ENCODE measurements at regions not wholly inside any gene's neighbourhood (a gene's known extent, or its start where the extent isn't known, plus 50 kb on each side); places are given as distances from the start of the nearest gene placed in this dataset.

- in situ Hi-C loops (cut with MboI; ENCODE audit: low pct_unique_long_range_greater_than_20kb, low sequenced_read_pairs, unreplicated experiment) = no loop called here
- TF ChIP-seq CTCF (IDR thresholded peaks at IDR 0.05; ENCODE audit: extremely low read depth, insufficient read depth, missing control alignments) = no peak
- no peak for DNase-seq (ENCODE audit: low spot score)
Measured at GRCh38 chr6:99132026-99132635, 184.4 kb upstream of the FBXL4 start.

- in situ Hi-C loops (cut with MboI; ENCODE audit: low pct_unique_long_range_greater_than_20kb, low sequenced_read_pairs, unreplicated experiment) = no loop called here
- no peak for TF ChIP-seq CTCF (IDR thresholded peaks at IDR 0.05; ENCODE audit: extremely low read depth, insufficient read depth, missing control alignments)
- no peak for DNase-seq (ENCODE audit: low spot score)
Measured at GRCh38 chr6:99130897-99131873, 183.4 kb upstream of the FBXL4 start.

GRCh38 chr6:99129835-99130234, 182.1 kb upstream of the FBXL4 start:
- no peak for TF ChIP-seq CTCF (IDR thresholded peaks at IDR 0.05; ENCODE audit: extremely low read depth, insufficient read depth, missing control alignments)
- in situ Hi-C loops (cut with MboI; ENCODE audit: low pct_unique_long_range_greater_than_20kb, low sequenced_read_pairs, unreplicated experiment) = no loop called here
- DNase-seq (ENCODE audit: low spot score) = no peak

GRCh38 chr6:99121748-99122147, 174.0 kb upstream of the FBXL4 start:
- no peak for DNase-seq (ENCODE audit: low spot score)
- in situ Hi-C loops (cut with MboI; ENCODE audit: low pct_unique_long_range_greater_than_20kb, low sequenced_read_pairs, unreplicated experiment) = no loop called here
- no peak for TF ChIP-seq CTCF (IDR thresholded peaks at IDR 0.05; ENCODE audit: extremely low read depth, insufficient read depth, missing control alignments)

- in situ Hi-C loops (cut with MboI; ENCODE audit: low pct_unique_long_range_greater_than_20kb, low sequenced_read_pairs, unreplicated experiment) = no loop called here
- DNase-seq (ENCODE audit: low spot score) = no peak
- TF ChIP-seq CTCF (IDR thresholded peaks at IDR 0.05; ENCODE audit: extremely low read depth, insufficient read depth, missing control alignments) = no peak
Measured at GRCh38 chr6:99120641-99121040, 172.9 kb upstream of the FBXL4 start.

- DNase-seq (ENCODE audit: low spot score) = peak; percentile 48
- in situ Hi-C loops (cut with MboI; ENCODE audit: low pct_unique_long_range_greater_than_20kb, low sequenced_read_pairs, unreplicated experiment) = no loop called here
- TF ChIP-seq CTCF (IDR thresholded peaks at IDR 0.05; ENCODE audit: extremely low read depth, insufficient read depth, missing control alignments) = peak; percentile 69
Measured at GRCh38 chr6:99119109-99120031, 171.6 kb upstream of the FBXL4 start.
